Activated T-helper 17 cell treated with anti-CD3 and anti-CD28 coated beads, Interleukin-2, amount 50 U/mL, for 72 hours (primary cell): ENCODE measurements at regions not wholly inside any gene's neighbourhood (a gene's known extent, or its start where the extent isn't known, plus 50 kb on each side); places are given as distances from the start of the nearest gene placed in this dataset.

Experiments used
- ATAC-seq: fragments of 150-1000 bp; cut with Tn5 transposase; replicated peaks from 2 replicates; pipeline ENCODE4 v1.10.0; 2021; ENCODE audit warnings: mild to moderate bottlenecking, moderate library complexity
- H3K27ac Mint-ChIP-seq: one replicate; pipeline ENCODE4 v1.8.0; 2022; ENCODE audit warnings: mixed read lengths
- H3K27me3 Mint-ChIP-seq: one replicate; pipeline ENCODE4 v1.8.0; 2022; ENCODE audit warnings: mixed read lengths
- H3K36me3 Mint-ChIP-seq: one replicate; pipeline ENCODE4 v1.8.0; 2022; ENCODE audit warnings: low read depth, mild to moderate bottlenecking, mixed read lengths
- H3K4me1 Mint-ChIP-seq: one replicate; pipeline ENCODE4 v1.8.0; 2022; ENCODE audit warnings: mixed read lengths
- H3K4me3 Mint-ChIP-seq: one replicate; pipeline ENCODE4 v1.8.0; 2022; ENCODE audit warnings: mild to moderate bottlenecking, mixed read lengths
- H3K9me3 Mint-ChIP-seq: one replicate; pipeline ENCODE4 v1.8.0; 2022; ENCODE audit warnings: mixed read lengths

DNA sequence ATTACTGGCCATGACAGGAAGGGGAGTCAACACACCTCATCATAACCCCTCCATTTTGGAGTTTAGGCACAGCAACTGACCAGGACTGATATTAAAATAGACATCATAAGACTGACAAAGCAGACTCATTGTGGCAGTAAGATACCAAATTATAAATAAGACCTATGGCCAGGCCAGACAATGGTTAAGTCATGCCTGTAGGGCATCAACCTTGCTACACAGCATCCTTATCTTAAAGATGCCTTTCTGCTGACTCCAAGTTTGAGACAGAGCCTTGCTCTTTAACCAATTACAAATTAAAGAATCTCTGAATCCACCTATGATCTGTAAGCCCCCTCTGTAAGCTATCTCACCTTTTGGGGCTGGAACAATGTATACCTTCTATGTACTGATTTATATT, 65.5 kb downstream of the VCX2 start:
- H3K27ac Mint-ChIP-seq = no peak overlapping the region

GRCh38 chrX:8103655-8104054, 67.4 kb downstream of the VCX2 start:
- Mint-ChIP-seq H3K36me3 (no peaks in the 10 kb centered on the region), H3K9me3 (peaks cover 4% of the 10 kb centered on the region), H3K4me1 (no peaks in the 10 kb centered on the region), H3K27ac (no peak overlapping the region), H3K4me3 (no peak overlapping the region), H3K27me3 (no peaks in the 10 kb centered on the region)
- no peak for ATAC-seq

More for the DNA sequence above, 65.5 kb downstream of the VCX2 start:
- H3K27me3 Mint-ChIP-seq = no peaks in the 10 kb centered on the region
- no peak for ATAC-seq
- peaks cover 9% of the 10 kb centered on the region for H3K9me3 Mint-ChIP-seq
- H3K36me3 Mint-ChIP-seq = no peaks in the 10 kb centered on the region
- no peaks in the 10 kb centered on the region for H3K4me1 Mint-ChIP-seq
- H3K4me3 Mint-ChIP-seq = no peak overlapping the region

- H3K4me3 Mint-ChIP-seq = no peak overlapping the region
- H3K4me1 Mint-ChIP-seq = no peaks in the 10 kb centered on the region
- no peaks in the 10 kb centered on the region for H3K27me3 Mint-ChIP-seq
- H3K36me3 Mint-ChIP-seq = no peaks in the 10 kb centered on the region
- H3K27ac Mint-ChIP-seq = no peak overlapping the region
- ATAC-seq = no peak
- H3K9me3 Mint-ChIP-seq = no peaks in the 10 kb centered on the region
Measured at GRCh38 chrX:8091510-8091909, 79.6 kb downstream of the VCX2 start.

DNA sequence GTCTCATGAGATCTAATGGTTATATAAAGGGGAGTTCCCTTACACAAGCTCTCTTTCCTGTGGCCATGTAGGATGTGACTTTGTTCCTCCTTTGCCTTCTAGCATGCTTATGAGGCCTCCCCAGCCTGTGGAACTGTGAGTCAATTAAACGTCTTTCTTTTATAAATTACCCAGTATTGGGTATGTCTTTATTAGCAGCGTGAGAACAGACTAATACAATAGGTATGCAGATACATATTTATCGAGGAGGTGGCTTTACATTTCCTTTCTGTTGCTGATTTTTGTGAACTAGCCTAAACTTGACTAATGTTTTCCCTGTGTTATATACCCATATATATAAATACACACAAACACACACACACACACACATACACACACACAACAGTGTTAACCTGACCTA, 80.2 kb downstream of the VCX2 start:
- Mint-ChIP-seq H3K36me3 (no peaks in the 10 kb centered on the region), H3K27ac (no peak overlapping the region), H3K9me3 (no peaks in the 10 kb centered on the region), H3K4me3 (no peak overlapping the region), H3K27me3 (no peaks in the 10 kb centered on the region), H3K4me1 (no peaks in the 10 kb centered on the region)
- ATAC-seq = no peak

DNA sequence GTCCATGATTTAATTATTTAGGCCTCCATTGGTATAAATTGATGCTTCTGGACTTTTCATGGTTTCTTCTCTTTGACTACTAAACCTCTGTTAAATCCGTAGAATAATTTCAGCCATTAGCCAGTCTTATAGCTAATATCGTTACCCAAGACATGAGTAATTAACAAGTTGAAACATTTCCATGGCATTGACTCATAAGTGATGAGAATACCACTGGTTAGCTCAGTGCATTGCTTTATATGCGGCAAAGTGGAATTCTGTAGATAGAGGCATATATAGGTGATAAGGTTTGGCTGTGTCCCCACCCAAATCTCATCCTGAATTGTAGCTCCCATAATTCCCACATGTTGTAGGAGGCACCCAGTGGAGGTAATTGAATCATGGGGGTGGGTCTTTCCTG, 80.6 kb downstream of the VCX2 start:
- Mint-ChIP-seq H3K4me1 (no peaks in the 10 kb centered on the region), H3K27me3 (no peaks in the 10 kb centered on the region), H3K36me3 (no peaks in the 10 kb centered on the region), H3K27ac (no peak overlapping the region), H3K4me3 (no peak overlapping the region), H3K9me3 (no peaks in the 10 kb centered on the region)
- ATAC-seq = no peak

GRCh38 chrX:8089141-8089540, 81.9 kb downstream of the VCX2 start:
- Mint-ChIP-seq H3K9me3 (no peaks in the 10 kb centered on the region), H3K27me3 (no peaks in the 10 kb centered on the region), H3K27ac (no peak overlapping the region), H3K36me3 (no peaks in the 10 kb centered on the region), H3K4me3 (no peak overlapping the region), H3K4me1 (no peaks in the 10 kb centered on the region)
- no peak for ATAC-seq

DNA sequence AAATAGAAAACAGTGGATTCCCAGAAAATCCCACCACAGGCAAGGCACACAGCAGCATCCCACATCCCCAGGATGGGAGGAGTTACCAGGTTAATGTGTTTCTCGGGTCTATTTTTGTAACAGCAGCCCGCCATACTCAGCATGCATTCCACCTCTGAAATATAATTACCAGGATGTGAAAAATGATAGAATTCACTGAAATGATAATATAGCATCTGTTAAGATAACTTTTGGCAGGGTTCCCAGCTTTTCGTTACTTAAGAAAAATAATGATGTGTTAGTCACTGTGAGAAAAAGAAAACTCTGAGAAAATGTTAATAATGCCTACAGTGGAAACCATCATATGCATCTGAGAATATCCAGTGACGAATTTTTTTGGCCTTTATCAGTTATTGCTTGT, 87.1 kb downstream of the VCX2 start:
- Mint-ChIP-seq H3K4me3 (no peak overlapping the region), H3K9me3 (no peaks in the 10 kb centered on the region), H3K27ac (no peak overlapping the region), H3K36me3 (no peaks in the 10 kb centered on the region), H3K4me1 (no peaks in the 10 kb centered on the region), H3K27me3 (no peaks in the 10 kb centered on the region)
- ATAC-seq = no peak

- no peak overlapping the region for H3K27ac Mint-ChIP-seq
- H3K4me3 Mint-ChIP-seq = no peak overlapping the region
- no peak for ATAC-seq
- no peaks in the 10 kb centered on the region for H3K27me3 Mint-ChIP-seq
- no peaks in the 10 kb centered on the region for H3K4me1 Mint-ChIP-seq
- H3K36me3 Mint-ChIP-seq = no peaks in the 10 kb centered on the region
- no peaks in the 10 kb centered on the region for H3K9me3 Mint-ChIP-seq
Measured at GRCh38 chrX:8083286-8083685, 87.8 kb downstream of the VCX2 start.

GRCh38 chrX:8075636-8076035, 95.4 kb downstream of the VCX2 start:
- H3K27me3 Mint-ChIP-seq = no peaks in the 10 kb centered on the region
- no peak for ATAC-seq
- no peak overlapping the region for H3K27ac Mint-ChIP-seq
- no peaks in the 10 kb centered on the region for H3K36me3 Mint-ChIP-seq
- no peaks in the 10 kb centered on the region for H3K4me1 Mint-ChIP-seq
- no peak overlapping the region for H3K4me3 Mint-ChIP-seq
- no peaks in the 10 kb centered on the region for H3K9me3 Mint-ChIP-seq

GRCh38 chrX:8067754-8068462, 103.2 kb downstream of the VCX2 start:
- H3K4me3 Mint-ChIP-seq = no peak overlapping the region
- no peaks in the 10 kb centered on the region for H3K36me3 Mint-ChIP-seq
- H3K9me3 Mint-ChIP-seq = no peaks in the 10 kb centered on the region
- ATAC-seq = no peak
- no peaks in the 10 kb centered on the region for H3K27me3 Mint-ChIP-seq
- H3K4me1 Mint-ChIP-seq = no peaks in the 10 kb centered on the region
- no peak overlapping the region for H3K27ac Mint-ChIP-seq

GRCh38 chrX:8052909-8053308, 118.2 kb downstream of the VCX2 start:
- no peaks in the 10 kb centered on the region for H3K27me3 Mint-ChIP-seq
- H3K36me3 Mint-ChIP-seq = no peaks in the 10 kb centered on the region
- no peaks in the 10 kb centered on the region for H3K9me3 Mint-ChIP-seq
- H3K27ac Mint-ChIP-seq = no peak overlapping the region
- H3K4me3 Mint-ChIP-seq = no peak overlapping the region
- ATAC-seq = no peak
- no peaks in the 10 kb centered on the region for H3K4me1 Mint-ChIP-seq

DNA sequence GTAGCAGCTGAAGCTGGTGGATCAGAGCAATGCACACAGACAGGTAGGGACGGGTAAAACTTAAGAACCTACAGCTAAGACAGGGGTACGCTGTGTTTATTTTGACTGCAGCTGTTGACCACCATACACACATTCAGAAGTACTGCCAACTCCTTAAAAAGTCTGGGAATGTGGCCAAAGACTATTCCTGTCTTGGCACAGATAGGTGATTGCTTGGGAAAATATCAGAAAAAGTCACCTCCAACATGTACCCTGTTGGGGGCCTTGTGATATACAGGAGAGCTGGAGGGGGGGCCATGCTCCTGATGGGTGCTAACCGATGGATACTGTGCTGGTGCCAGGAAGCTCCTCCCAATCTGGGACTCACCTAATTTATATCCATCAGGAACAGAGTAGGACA, 121.2 kb downstream of the VCX2 start:
- no peak for ATAC-seq
- Mint-ChIP-seq H3K4me3 (no peak overlapping the region), H3K27me3 (no peaks in the 10 kb centered on the region), H3K9me3 (no peaks in the 10 kb centered on the region), H3K4me1 (no peaks in the 10 kb centered on the region), H3K36me3 (no peaks in the 10 kb centered on the region), H3K27ac (no peak overlapping the region)

- Mint-ChIP-seq H3K27ac (no peak overlapping the region), H3K4me3 (no peak overlapping the region), H3K4me1 (no peaks in the 10 kb centered on the region), H3K27me3 (no peaks in the 10 kb centered on the region), H3K9me3 (no peaks in the 10 kb centered on the region), H3K36me3 (no peaks in the 10 kb centered on the region)
- no peak for ATAC-seq
Measured at GRCh38 chrX:8048466-8048865, 121.3 kb upstream of the PNPLA4 start.

DNA sequence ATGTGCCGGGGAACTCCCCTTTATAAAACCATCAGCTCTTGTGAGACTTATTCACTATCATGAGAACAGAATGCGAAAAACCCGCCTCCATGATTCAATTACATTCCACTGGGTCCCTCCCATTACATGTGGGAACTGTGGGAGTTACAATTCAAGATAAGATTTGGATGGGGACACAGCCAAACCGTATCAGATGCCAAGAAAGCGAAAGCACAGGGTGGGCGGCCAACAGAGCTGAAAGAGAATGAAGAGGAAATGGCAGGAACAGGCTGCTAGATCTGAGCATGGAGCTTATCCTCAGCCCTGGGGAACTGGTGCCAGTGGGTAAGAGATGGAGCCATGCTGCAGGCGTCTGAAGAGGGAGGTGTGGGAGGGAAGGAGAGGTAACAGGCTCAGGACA, 117.7 kb upstream of the PNPLA4 start:
- ATAC-seq = no peak
- H3K27me3 Mint-ChIP-seq = no peaks in the 10 kb centered on the region
- H3K27ac Mint-ChIP-seq = no peak overlapping the region

DNA sequence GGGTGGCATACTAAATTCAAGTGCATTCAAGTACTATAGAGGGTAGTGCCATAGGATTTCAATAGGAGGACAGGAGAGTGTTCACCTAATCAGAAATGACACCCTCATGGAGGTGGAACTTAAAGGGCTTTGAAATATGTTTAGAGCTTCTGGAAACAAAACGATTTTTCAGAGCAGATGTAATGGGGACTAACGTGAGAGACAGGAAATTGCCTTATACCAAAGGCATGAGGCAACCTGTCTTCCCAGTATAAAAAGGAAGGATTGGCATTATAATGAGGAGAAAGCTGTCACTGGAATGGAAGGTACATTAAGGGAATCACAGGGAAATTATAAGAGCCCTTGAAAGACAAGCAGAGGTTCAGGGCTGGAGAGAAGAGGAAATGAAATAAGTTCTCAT, 116.3 kb upstream of the PNPLA4 start:
- no peak overlapping the region for H3K4me3 Mint-ChIP-seq
- no peak overlapping the region for H3K27ac Mint-ChIP-seq
- no peak for ATAC-seq
- H3K9me3 Mint-ChIP-seq = no peaks in the 10 kb centered on the region
- H3K36me3 Mint-ChIP-seq = no peaks in the 10 kb centered on the region
- no peaks in the 10 kb centered on the region for H3K27me3 Mint-ChIP-seq
- H3K4me1 Mint-ChIP-seq = no peaks in the 10 kb centered on the region

More for the DNA sequence above, 117.7 kb upstream of the PNPLA4 start:
- H3K4me1 Mint-ChIP-seq = no peaks in the 10 kb centered on the region
- H3K36me3 Mint-ChIP-seq = no peaks in the 10 kb centered on the region
- H3K9me3 Mint-ChIP-seq = no peaks in the 10 kb centered on the region
- no peak overlapping the region for H3K4me3 Mint-ChIP-seq

DNA sequence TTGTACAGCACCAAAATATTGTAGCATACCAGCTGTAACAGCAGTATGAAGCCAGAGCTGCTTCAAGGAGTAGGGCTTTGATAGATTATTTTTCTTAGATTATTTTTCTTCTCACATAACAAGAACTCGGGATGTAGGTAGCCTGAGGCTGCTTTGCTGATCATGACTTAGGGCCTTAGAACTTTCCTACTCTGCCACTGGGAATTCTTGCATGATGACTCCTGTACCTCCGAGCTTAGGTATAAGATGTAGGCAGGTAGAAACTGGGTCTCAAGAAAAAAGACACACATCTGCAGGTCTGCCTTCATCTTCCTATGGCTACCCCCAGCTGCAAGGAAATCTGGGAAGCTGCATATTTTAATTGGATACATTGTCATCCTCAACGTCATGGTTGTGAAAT, 115.9 kb upstream of the PNPLA4 start:
- ATAC-seq = no peak
- H3K9me3 Mint-ChIP-seq = no peaks in the 10 kb centered on the region
- H3K27me3 Mint-ChIP-seq = no peaks in the 10 kb centered on the region
- no peak overlapping the region for H3K4me3 Mint-ChIP-seq
- no peaks in the 10 kb centered on the region for H3K4me1 Mint-ChIP-seq
- H3K36me3 Mint-ChIP-seq = no peaks in the 10 kb centered on the region
- H3K27ac Mint-ChIP-seq = no peak overlapping the region
